Right lobe of liver (tissue), 4 donors: ENCODE measurements at regions not wholly inside any gene's neighbourhood (a gene's known extent, or its start where the extent isn't known, plus 50 kb on each side); places are given as distances from the start of the nearest gene placed in this dataset.

ENCODE experiments used
- POLR2A ChIP-seq: fragments of 450-650 bp; IDR thresholded peaks from one replicate; pipeline ENCODE4 v1.6.1; 2017; ENCODE audit warnings: antibody characterized with exemption, mild to moderate bottlenecking
- TF ChIP-seq, protein P1 (sequence below), 4 donors: fragments of 200-600 bp in 3 of 4; fragments of 450-650 bp in 1 of 4; IDR thresholded peaks; one replicate each; pipeline versions ENCODE4 v1.5.1 to v1.8.0; 2016 to 2022; ENCODE audit warnings: antibody characterized with exemption in 4 of 4, mild to moderate bottlenecking in 2 of 4
- donor health status: DM: no; HTN: no; CAD: no.
- donor health status: DM: no; HTN: no; CAD: no.
- donor health status: DM: no; HTN: yes; CAD: no.

DNA sequence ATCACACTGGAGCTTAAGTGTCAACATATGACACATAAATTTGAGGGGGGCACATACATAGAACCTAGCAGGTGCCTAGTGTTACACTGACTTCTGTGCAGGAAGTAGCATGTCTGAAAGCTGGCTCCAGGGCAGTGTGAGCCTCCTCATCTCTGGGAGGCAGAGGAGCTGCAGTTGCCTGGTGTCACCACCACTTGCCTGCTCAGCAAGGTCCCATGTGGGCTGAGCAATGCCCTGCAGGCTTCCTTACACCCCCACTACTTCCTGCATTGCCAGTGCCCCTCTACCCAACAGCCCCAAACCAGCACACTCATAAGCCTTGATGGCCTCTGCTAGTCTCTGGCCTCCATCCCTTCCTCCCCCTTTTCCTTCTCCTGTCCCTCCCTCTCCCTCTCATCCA, 165.8 kb downstream of the BUD13 start:
- TF ChIP-seq, protein P1, sequence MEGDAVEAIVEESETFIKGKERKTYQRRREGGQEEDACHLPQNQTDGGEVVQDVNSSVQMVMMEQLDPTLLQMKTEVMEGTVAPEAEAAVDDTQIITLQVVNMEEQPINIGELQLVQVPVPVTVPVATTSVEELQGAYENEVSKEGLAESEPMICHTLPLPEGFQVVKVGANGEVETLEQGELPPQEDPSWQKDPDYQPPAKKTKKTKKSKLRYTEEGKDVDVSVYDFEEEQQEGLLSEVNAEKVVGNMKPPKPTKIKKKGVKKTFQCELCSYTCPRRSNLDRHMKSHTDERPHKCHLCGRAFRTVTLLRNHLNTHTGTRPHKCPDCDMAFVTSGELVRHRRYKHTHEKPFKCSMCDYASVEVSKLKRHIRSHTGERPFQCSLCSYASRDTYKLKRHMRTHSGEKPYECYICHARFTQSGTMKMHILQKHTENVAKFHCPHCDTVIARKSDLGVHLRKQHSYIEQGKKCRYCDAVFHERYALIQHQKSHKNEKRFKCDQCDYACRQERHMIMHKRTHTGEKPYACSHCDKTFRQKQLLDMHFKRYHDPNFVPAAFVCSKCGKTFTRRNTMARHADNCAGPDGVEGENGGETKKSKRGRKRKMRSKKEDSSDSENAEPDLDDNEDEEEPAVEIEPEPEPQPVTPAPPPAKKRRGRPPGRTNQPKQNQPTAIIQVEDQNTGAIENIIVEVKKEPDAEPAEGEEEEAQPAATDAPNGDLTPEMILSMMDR (IDR thresholded peaks at IDR 0.05), result no peak
- TF ChIP-seq POLR2A, result no peak
